Esophagus squamous epithelium (tissue), 4 donors: ENCODE measurements at regions not wholly inside any gene's neighbourhood (a gene's known extent, or its start where the extent isn't known, plus 50 kb on each side); places are given as distances from the start of the nearest gene placed in this dataset.

Experiments
- POLR2A ChIP-seq, 4 donors: fragments of 450-650 bp; IDR thresholded peaks; one replicate each; pipeline ENCODE4 v1.6.1; 2017; ENCODE audit warnings: antibody characterized with exemption in 4 of 4, mild to moderate bottlenecking in 4 of 4, moderate library complexity in 3 of 4
- TF ChIP-seq, protein P1 (sequence below), 6 experiments: fragments of 450-650 bp in 4 of 6; fragments of 200-600 bp in 2 of 6; sonication (generic) in 2 of 6; IDR thresholded peaks; one replicate each; pipeline ENCODE4 v1.5.1; 2016 to 2019; ENCODE audit warnings: antibody characterized with exemption in 6 of 6, mild to moderate bottlenecking in 4 of 6, moderate library complexity in 4 of 6

DNA sequence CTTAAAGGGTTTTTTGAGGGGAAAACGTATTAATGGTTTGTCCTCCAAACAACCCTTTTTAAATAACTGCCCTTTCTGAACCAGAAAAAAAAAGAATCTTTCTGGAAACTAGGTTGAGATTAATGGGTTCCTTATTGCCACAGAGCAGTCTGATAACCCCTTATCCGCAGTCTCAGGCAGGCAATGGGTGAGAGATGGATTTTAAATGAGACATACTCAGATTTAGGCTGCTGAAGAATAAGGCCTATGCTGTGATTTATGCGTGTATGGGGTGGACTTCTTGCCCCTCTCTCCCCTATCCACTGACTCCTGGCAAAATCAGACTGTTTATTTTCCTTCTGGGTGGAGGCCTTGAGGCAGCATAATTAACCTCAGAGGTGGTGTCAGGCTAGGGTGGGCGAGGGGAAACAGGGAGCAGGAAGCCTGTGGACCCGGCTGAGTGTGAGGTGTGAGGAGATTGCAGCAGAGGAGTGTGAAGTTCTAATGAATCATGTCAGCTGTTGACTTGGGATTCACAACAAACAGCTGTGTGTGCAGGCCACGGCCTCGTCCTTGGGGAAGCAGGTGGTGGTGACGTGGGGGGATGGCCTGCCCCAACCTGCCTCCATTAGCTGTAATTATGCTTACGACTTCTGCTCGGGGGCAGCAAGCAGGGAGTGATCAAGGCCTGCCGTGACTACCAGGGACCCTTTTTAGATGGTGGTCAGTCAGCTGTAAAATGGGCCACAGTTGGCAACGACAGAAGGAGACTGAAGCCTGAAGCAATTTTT is 196.4 kb downstream of the SEMA6A start:
- TF ChIP-seq POLR2A (IDR thresholded peaks at IDR 0.05): no peak
- TF ChIP-seq, protein P1, sequence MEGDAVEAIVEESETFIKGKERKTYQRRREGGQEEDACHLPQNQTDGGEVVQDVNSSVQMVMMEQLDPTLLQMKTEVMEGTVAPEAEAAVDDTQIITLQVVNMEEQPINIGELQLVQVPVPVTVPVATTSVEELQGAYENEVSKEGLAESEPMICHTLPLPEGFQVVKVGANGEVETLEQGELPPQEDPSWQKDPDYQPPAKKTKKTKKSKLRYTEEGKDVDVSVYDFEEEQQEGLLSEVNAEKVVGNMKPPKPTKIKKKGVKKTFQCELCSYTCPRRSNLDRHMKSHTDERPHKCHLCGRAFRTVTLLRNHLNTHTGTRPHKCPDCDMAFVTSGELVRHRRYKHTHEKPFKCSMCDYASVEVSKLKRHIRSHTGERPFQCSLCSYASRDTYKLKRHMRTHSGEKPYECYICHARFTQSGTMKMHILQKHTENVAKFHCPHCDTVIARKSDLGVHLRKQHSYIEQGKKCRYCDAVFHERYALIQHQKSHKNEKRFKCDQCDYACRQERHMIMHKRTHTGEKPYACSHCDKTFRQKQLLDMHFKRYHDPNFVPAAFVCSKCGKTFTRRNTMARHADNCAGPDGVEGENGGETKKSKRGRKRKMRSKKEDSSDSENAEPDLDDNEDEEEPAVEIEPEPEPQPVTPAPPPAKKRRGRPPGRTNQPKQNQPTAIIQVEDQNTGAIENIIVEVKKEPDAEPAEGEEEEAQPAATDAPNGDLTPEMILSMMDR (IDR thresholded peaks at IDR 0.05): no peak
